PC-9 (cell line): ENCODE measurements at regions not wholly inside any gene's neighbourhood (a gene's known extent, or its start where the extent isn't known, plus 50 kb on each side); places are given as distances from the start of the nearest gene placed in this dataset.

ENCODE experiments used
- BruUV-seq: library from RNA; stranded (reverse); fragments of 400-500 nt; replicated peaks from 2 replicates; lab custom pipeline; 2021; lab: Mats Ljungman, UMichigan
- CTCF ChIA-PET: fragments of 300-600 bp; sonication (Branson Sonifier 250); formaldehyde crosslinking; loops from one replicate; lab custom pipeline; 2022; ENCODE audit warnings: antibody characterized with exemption; lab: Charles Lee
- POLR2A ChIA-PET: fragments of 300-600 bp; sonication (Branson Sonifier 250); formaldehyde crosslinking; loops from one replicate; lab custom pipeline; 2022; ENCODE audit warnings: antibody characterized with exemption; ENCODE audit not compliant: unreplicated experiment; lab: Charles Lee
- DNase-seq, 2 experiments: peaks; one replicate each; pipeline versions ENCODE4 v3.0.0 to v3.0.0-alpha.2; 2015 to 2022; ENCODE audit warnings: mixed read lengths in 1 of 2
- H2AFZ ChIP-seq: fragments of 200-600 bp; sonication (generic); 2 replicates; pipeline ENCODE4 v1.8.1; 2017; ENCODE audit warnings: antibody characterized with exemption
- H3F3A ChIP-seq: fragments of 200-600 bp; sonication (generic); 2 replicates; pipeline ENCODE4 v1.8.1; 2017; ENCODE audit warnings: antibody characterized with exemption, mild to moderate bottlenecking, low read depth; ENCODE audit not compliant: insufficient read depth
- H3K27ac ChIP-seq: fragments of 200-600 bp; sonication (generic); 2 replicates; pipeline ENCODE4 v1.6.1; 2016; ENCODE audit warnings: mixed run types
- H3K27me3 ChIP-seq: fragments of 200-600 bp; sonication (generic); 2 replicates; pipeline ENCODE4 v1.6.1; 2016; ENCODE audit warnings: low read depth, mixed run types; ENCODE audit not compliant: insufficient read depth
- H3K36me3 ChIP-seq: fragments of 200-600 bp; sonication (generic); 2 replicates; pipeline ENCODE4 v1.6.1; 2016; ENCODE audit warnings: low read depth, mixed run types
- H3K4me1 ChIP-seq: fragments of 200-600 bp; sonication (generic); replicated peaks from 2 replicates; pipeline ENCODE4 v1.6.1; 2016; ENCODE audit warnings: mixed run types; ENCODE audit not compliant: insufficient read depth
- H3K4me2 ChIP-seq: fragments of 200-600 bp; sonication (generic); 2 replicates; pipeline ENCODE4 v1.6.1; 2017; ENCODE audit warnings: mixed run types
- H3K4me3 ChIP-seq: fragments of 200-600 bp; sonication (generic); 2 replicates; pipeline ENCODE4 v1.6.1; 2016; ENCODE audit warnings: mixed run types
- H3K79me2 ChIP-seq: fragments of 200-600 bp; sonication (generic); 2 replicates; pipeline ENCODE4 v1.6.1; 2017; ENCODE audit warnings: low read depth, mixed run types
- H3K9me2 ChIP-seq: fragments of 200-600 bp; sonication (generic); 2 replicates; pipeline ENCODE4 v1.8.1; 2017; ENCODE audit warnings: mild to moderate bottlenecking; ENCODE audit not compliant: insufficient read depth
- H3K9me3 ChIP-seq: fragments of 200-600 bp; sonication (generic); 2 replicates; pipeline ENCODE4 v1.8.1; 2016; ENCODE audit warnings: low read depth; ENCODE audit not compliant: insufficient read depth
- H4K20me1 ChIP-seq: fragments of 200-600 bp; sonication (generic); 2 replicates; pipeline ENCODE4 v1.8.1; 2017; ENCODE audit not compliant: insufficient read depth
- CTCF ChIP-seq: fragments of 200-600 bp; sonication (generic); conservative IDR thresholded peaks from 2 replicates; pipeline ENCODE4 v1.6.1; 2017; ENCODE audit warnings: mixed run types, antibody characterized with exemption, mild to moderate bottlenecking, moderate library complexity
- EZH2 ChIP-seq: fragments of 200-600 bp; sonication (generic); IDR thresholded peaks from 2 replicates; pipeline ENCODE4 v1.8.0; 2017; ENCODE audit warnings: antibody characterized with exemption, low read depth
- intact Hi-C: fragments of 100-400 bp; cut with micrococcal nuclease; formaldehyde crosslinking; loops from one replicate; pipeline ENCODE4 v1.10.0; 2022; ENCODE audit not compliant: unreplicated experiment

DNA sequence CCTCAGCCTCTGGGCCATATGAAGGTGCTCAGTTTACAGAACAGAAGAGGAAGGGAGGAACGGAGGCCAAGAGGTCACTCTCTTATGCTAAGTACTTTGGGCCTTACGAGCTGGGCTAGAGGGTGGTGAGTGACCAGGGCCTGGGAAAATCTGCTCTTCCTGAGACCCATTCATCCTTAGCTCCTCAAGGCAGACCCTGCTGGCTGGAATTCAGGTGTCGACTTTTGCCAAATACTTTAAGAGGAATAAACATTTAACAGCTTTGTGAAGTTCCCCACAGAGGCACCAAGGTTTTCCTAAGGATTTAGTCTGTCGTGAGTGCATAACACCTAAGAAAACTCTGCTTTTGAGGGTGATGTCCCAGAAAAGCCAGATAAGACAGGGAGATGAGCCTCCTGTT is 129.7 kb upstream of the SIX2 start:
- no peaks in the 10 kb centered on the region for H4K20me1 ChIP-seq
- ChIA-PET CTCF (no interaction called here), POLR2A (no interaction called here)
- H3F3A ChIP-seq, result no peaks in the 10 kb centered on the region
- no peak overlapping the region for H3K4me2 ChIP-seq
- intact Hi-C loops, result no loop called here
- H3K4me3 ChIP-seq, result no peak overlapping the region
- no TSS peak for BruUV-seq
- H2AFZ ChIP-seq, result no peak overlapping the region
- H3K9me3 ChIP-seq, result no peaks in the 10 kb centered on the region
- DNase-seq, result no peak
- no peaks in the 10 kb centered on the region for H3K79me2 ChIP-seq
- TF ChIP-seq EZH2 (no peak), CTCF (no peak)
- H3K27ac ChIP-seq, result no peak overlapping the region
- no peaks in the 10 kb centered on the region for H3K36me3 ChIP-seq
- no peaks in the 10 kb centered on the region for H3K27me3 ChIP-seq
- peaks cover 16% of the 10 kb centered on the region for H3K4me1 ChIP-seq
- no peaks in the 10 kb centered on the region for H3K9me2 ChIP-seq

DNA sequence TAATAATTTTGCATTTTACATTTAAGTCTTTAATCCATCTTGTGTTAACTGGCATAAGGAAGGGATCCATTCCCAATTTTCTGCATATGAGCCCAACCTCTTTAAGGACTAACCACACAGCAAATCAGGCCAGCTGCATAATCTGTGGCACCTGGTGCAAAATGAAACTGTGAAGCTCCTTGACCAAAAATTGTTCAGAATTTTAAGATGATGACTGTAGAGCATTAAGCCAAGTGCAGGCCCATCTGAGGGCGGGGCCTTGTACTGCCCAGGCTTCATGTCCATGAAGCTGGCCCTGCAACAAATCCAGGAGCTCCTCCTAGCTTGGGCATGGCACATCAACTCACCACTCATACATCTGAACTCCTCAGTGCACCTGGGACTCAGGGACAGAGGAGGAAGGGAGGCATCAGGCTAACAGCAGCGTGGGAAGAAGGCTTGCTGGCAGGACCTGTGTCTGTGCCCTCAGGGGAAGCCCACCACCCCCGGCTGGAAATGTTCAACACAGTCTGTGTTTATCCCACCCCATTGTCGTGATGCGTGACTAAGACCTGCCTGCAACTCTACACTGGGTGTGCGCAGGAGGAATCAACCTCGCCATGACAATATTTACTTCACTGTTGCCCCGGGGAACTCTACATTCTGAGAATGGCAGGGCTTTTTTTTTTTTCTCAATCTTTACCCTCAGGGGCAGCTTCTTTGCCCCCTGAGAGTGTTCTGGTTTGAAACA is 128.9 kb upstream of the SIX2 start:
- Histone ChIP-seq H3K9me2 (no peaks in the 10 kb centered on the region), H3K4me2 (no peak overlapping the region), H4K20me1 (no peaks in the 10 kb centered on the region), H3K36me3 (no peaks in the 10 kb centered on the region), H3K27ac (no peak overlapping the region), H3K4me3 (no peak overlapping the region), H3F3A (no peaks in the 10 kb centered on the region), H3K27me3 (no peaks in the 10 kb centered on the region), H2AFZ (no peak overlapping the region), H3K79me2 (no peaks in the 10 kb centered on the region), H3K9me3 (no peaks in the 10 kb centered on the region), H3K4me1 (peaks cover 17% of the 10 kb centered on the region)
- no peak for DNase-seq
- POLR2A ChIA-PET, result no interaction called here
- CTCF ChIA-PET, result interaction anchor here (0.6 kb wide), 1 partner anchor 128 kb away, joined by 3 read pairs; no protein-coding TSS in a partner anchor
- intact Hi-C loops, result no loop called here
- no TSS peak for BruUV-seq
- no peak for TF ChIP-seq CTCF
- TF ChIP-seq EZH2, result no peak

DNA sequence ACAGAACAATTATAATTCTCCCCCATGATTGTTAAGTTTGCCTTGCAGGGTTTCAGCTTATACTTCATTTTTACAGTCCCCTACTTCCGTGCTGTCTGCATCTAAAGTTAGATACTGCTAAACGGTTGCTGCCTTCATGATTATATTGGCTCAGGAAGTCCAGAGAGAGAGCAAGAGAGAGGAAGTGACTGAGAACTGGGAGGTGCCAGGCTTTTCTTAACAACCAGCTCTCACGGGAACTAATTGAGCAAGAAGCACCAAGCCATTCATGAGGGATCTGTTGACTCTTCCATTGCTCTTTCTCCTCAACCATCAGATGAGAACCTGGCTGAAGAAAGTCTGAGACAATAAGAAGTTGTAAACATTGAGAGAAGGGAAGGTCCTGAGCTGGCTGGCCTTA is 125.5 kb upstream of the SIX2 start:
- peaks cover 19% of the 10 kb centered on the region for H3K4me1 ChIP-seq
- H3K4me3 ChIP-seq, result no peak overlapping the region
- no peaks in the 10 kb centered on the region for H3K79me2 ChIP-seq
- intact Hi-C loops, result no loop called here
- no peak for TF ChIP-seq EZH2
- TF ChIP-seq CTCF, result no peak
- H3K27ac ChIP-seq, result no peak overlapping the region
- H3K9me2 ChIP-seq, result no peaks in the 10 kb centered on the region
- no peaks in the 10 kb centered on the region for H3K27me3 ChIP-seq
- no peaks in the 10 kb centered on the region for H3K36me3 ChIP-seq
- no peaks in the 10 kb centered on the region for H3F3A ChIP-seq
- H3K9me3 ChIP-seq, result no peaks in the 10 kb centered on the region
- H2AFZ ChIP-seq, result peak overlapping the region; percentile 7
- POLR2A ChIA-PET, result interaction anchor here (0.5 kb wide), 1 partner anchor 287 kb away, joined by 3 read pairs; no protein-coding TSS in a partner anchor
- no peak overlapping the region for H3K4me2 ChIP-seq
- CTCF ChIA-PET, result no interaction called here
- no peak for DNase-seq
- no TSS peak for BruUV-seq
- H4K20me1 ChIP-seq, result no peaks in the 10 kb centered on the region
